Endothelial cell (in vitro differentiated cells): ENCODE measurements at regions not wholly inside any gene's neighbourhood (a gene's known extent, or its start where the extent isn't known, plus 50 kb on each side); places are given as distances from the start of the nearest gene placed in this dataset.

Experiments used
- DNase-seq: peaks from one replicate; pipeline ENCODE4 v3.0.0; 2021; ENCODE audit warnings: low spot score
- H3K27ac Mint-ChIP-seq: one replicate; pipeline ENCODE4 v1.8.0; 2021; ENCODE audit warnings: mixed read lengths, inconsistent platforms; ENCODE audit not compliant: unreplicated experiment
- H3K27me3 Mint-ChIP-seq: one replicate; pipeline ENCODE4 v1.8.0; 2021; ENCODE audit warnings: mild to moderate bottlenecking, moderate library complexity, mixed read lengths, inconsistent platforms; ENCODE audit not compliant: unreplicated experiment
- H3K36me3 Mint-ChIP-seq: one replicate; pipeline ENCODE4 v1.8.0; 2021; ENCODE audit warnings: mild to moderate bottlenecking, low read depth, mixed read lengths, inconsistent platforms; ENCODE audit not compliant: unreplicated experiment
- H3K4me1 Mint-ChIP-seq: one replicate; pipeline ENCODE4 v1.8.0; 2021; ENCODE audit warnings: mild to moderate bottlenecking, mixed read lengths, inconsistent platforms; ENCODE audit not compliant: unreplicated experiment
- H3K4me3 Mint-ChIP-seq: one replicate; pipeline ENCODE4 v1.8.0; 2021; ENCODE audit warnings: mild to moderate bottlenecking, mixed read lengths, inconsistent platforms; ENCODE audit not compliant: unreplicated experiment
- H3K9me3 Mint-ChIP-seq: one replicate; pipeline ENCODE4 v1.8.0; 2021; ENCODE audit warnings: mixed read lengths, inconsistent platforms; ENCODE audit not compliant: unreplicated experiment
- TF ChIP-seq, protein P1 (sequence below): fragments of 200-600 bp; sonication (generic); IDR thresholded peaks from one replicate; pipeline ENCODE4 v1.5.0; 2021; ENCODE audit warnings: antibody characterized with exemption; ENCODE audit not compliant: unreplicated experiment

GRCh38 chr9:89554307-89555035, 50.3 kb upstream of the GADD45G start:
- Mint-ChIP-seq H3K36me3 (no peaks in the 10 kb centered on the region), H3K9me3 (no peaks in the 10 kb centered on the region), H3K4me3 (no peak overlapping the region), H3K4me1 (peaks cover 27% of the 10 kb centered on the region), H3K27me3 (peaks cover under 1% of the 10 kb centered on the region), H3K27ac (no peak overlapping the region)
- no peak for DNase-seq
- TF ChIP-seq, protein P1, sequence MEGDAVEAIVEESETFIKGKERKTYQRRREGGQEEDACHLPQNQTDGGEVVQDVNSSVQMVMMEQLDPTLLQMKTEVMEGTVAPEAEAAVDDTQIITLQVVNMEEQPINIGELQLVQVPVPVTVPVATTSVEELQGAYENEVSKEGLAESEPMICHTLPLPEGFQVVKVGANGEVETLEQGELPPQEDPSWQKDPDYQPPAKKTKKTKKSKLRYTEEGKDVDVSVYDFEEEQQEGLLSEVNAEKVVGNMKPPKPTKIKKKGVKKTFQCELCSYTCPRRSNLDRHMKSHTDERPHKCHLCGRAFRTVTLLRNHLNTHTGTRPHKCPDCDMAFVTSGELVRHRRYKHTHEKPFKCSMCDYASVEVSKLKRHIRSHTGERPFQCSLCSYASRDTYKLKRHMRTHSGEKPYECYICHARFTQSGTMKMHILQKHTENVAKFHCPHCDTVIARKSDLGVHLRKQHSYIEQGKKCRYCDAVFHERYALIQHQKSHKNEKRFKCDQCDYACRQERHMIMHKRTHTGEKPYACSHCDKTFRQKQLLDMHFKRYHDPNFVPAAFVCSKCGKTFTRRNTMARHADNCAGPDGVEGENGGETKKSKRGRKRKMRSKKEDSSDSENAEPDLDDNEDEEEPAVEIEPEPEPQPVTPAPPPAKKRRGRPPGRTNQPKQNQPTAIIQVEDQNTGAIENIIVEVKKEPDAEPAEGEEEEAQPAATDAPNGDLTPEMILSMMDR: no peak

GRCh38 chr9:89553451-89554010, 51.3 kb upstream of the GADD45G start:
- Mint-ChIP-seq H3K27me3 (no peaks in the 10 kb centered on the region), H3K36me3 (no peaks in the 10 kb centered on the region), H3K27ac (no peak overlapping the region), H3K9me3 (no peaks in the 10 kb centered on the region), H3K4me3 (no peak overlapping the region), H3K4me1 (peaks cover 27% of the 10 kb centered on the region)
- TF ChIP-seq, protein P1: no peak
- no peak for DNase-seq

DNA sequence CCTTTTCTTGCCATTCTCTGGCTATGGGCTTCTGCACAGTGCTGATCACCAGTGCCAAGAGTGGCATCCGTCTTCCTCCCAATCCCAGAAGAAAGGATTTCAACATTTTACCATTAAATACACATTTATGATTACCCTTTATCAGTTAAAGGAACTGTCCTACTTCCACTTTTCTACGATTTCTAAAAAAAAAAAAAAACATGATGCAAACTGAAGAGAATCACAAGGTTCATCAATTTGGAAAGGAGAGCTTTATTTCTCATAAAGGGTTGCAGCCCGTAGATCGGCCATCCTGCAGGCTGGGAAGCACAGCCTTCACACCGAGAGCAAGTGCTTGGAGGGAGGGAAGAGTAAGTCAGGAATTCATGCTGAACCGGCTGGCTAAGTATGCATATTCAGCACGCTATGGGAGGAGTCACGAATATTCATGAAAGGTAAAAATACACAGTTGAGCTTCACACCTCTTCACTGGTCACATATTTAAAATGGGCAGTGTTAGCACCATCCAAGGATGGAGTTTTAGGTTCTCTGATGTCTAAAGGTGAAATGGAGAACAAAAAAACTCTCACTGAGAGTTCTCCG, 52.5 kb upstream of the SEMA4D start:
- DNase-seq: no peak
- TF ChIP-seq, protein P1: no peak
- H3K9me3 Mint-ChIP-seq: no peaks in the 10 kb centered on the region
- H3K36me3 Mint-ChIP-seq: peaks cover 7% of the 10 kb centered on the region
- H3K4me1 Mint-ChIP-seq: peaks cover 16% of the 10 kb centered on the region
- no peak overlapping the region for H3K4me3 Mint-ChIP-seq
- no peak overlapping the region for H3K27ac Mint-ChIP-seq
- no peaks in the 10 kb centered on the region for H3K27me3 Mint-ChIP-seq

- peak; percentile 83 for DNase-seq
- Mint-ChIP-seq H3K27ac (no peak overlapping the region), H3K4me1 (peaks cover 7% of the 10 kb centered on the region), H3K4me3 (no peak overlapping the region), H3K27me3 (no peaks in the 10 kb centered on the region), H3K36me3 (peaks cover 10% of the 10 kb centered on the region), H3K9me3 (no peaks in the 10 kb centered on the region)
- TF ChIP-seq, protein P1: peak; percentile 89
Measured at GRCh38 chr9:89549031-89549644, 51.2 kb upstream of the SEMA4D start.
